ENCODE measurements at regions not wholly inside any gene's neighbourhood (a gene's known extent, or its start where the extent isn't known, plus 50 kb on each side); places are given as distances from the start of the nearest gene placed in this dataset.

DNA sequence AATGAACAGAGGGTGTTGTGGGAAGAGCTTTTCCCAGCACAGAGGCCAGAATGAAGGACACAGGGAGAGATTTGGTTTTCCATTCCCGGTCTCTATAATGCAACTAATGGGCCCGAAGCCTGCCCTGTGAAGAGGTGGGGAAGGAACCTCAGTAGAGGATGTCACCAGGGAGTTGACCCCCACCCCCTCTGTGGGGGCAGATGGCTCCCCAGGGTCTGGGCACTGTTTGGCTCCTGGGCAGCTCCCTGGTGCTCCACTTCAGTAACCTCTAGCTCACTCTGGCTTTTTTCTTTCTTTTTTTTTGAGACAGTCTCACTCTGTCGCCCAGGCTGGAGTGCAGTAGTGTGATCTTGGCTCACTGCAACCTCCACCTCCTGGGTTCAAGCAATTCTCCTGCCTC is 109.1 kb upstream of the DLG1 start:
- TF ChIP-seq, protein P1, sequence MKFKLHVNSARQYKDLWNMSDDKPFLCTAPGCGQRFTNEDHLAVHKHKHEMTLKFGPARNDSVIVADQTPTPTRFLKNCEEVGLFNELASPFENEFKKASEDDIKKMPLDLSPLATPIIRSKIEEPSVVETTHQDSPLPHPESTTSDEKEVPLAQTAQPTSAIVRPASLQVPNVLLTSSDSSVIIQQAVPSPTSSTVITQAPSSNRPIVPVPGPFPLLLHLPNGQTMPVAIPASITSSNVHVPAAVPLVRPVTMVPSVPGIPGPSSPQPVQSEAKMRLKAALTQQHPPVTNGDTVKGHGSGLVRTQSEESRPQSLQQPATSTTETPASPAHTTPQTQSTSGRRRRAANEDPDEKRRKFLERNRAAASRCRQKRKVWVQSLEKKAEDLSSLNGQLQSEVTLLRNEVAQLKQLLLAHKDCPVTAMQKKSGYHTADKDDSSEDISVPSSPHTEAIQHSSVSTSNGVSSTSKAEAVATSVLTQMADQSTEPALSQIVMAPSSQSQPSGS (CRISPR knock-in tag; IDR thresholded peaks at IDR 0.05; ENCODE audit: borderline replicate concordance, low read depth), result no peak
- TF ChIP-seq, protein P2, sequence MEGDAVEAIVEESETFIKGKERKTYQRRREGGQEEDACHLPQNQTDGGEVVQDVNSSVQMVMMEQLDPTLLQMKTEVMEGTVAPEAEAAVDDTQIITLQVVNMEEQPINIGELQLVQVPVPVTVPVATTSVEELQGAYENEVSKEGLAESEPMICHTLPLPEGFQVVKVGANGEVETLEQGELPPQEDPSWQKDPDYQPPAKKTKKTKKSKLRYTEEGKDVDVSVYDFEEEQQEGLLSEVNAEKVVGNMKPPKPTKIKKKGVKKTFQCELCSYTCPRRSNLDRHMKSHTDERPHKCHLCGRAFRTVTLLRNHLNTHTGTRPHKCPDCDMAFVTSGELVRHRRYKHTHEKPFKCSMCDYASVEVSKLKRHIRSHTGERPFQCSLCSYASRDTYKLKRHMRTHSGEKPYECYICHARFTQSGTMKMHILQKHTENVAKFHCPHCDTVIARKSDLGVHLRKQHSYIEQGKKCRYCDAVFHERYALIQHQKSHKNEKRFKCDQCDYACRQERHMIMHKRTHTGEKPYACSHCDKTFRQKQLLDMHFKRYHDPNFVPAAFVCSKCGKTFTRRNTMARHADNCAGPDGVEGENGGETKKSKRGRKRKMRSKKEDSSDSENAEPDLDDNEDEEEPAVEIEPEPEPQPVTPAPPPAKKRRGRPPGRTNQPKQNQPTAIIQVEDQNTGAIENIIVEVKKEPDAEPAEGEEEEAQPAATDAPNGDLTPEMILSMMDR (IDR thresholded peaks at IDR 0.05), result no peak
- TF ChIP-seq NR1H2 (CRISPR knock-in tag; IDR thresholded peaks at IDR 0.05), result no peak
- no peak for TF ChIP-seq CREM (CRISPR knock-in tag; IDR thresholded peaks at IDR 0.05)
- TF ChIP-seq FOXK1 (CRISPR knock-in tag; IDR thresholded peaks at IDR 0.05), result no peak
